WTC11 (cell line): ENCODE measurements at regions not wholly inside any gene's neighbourhood (a gene's known extent, or its start where the extent isn't known, plus 50 kb on each side); places are given as distances from the start of the nearest gene placed in this dataset.
"Not testable (repeated sequence)": the region's sequence is repeated elsewhere in the genome, so short reads cannot be mapped to it uniquely, and the experiment has no call there.

ENCODE experiments used
- ATAC-seq: fragments of 200-7000 bp; cut with Tn5 transposase; 2 replicates; pipeline ENCODE4 v1.10.0; 2021; ENCODE audit warnings: mild to moderate bottlenecking, moderate library complexity
- CTCF ChIA-PET: fragments of 300-600 bp; sonication (Branson Sonifier 250); formaldehyde crosslinking; loops from one replicate; lab custom pipeline; 2021; ENCODE audit warnings: antibody characterized with exemption; lab: Charles Lee
- POLR2A ChIA-PET: fragments of 350-600 bp; sonication (Branson Sonifier 250); formaldehyde crosslinking; loops from one replicate; lab custom pipeline; 2021; ENCODE audit warnings: antibody characterized with exemption; lab: Charles Lee
- DNase-seq: peaks from one replicate; pipeline ENCODE4 v3.0.0; 2021; ENCODE audit warnings: low spot score
- H3K27ac Mint-ChIP-seq: 2 replicates; pipeline ENCODE4 v1.8.0; 2021; ENCODE audit warnings: mixed read lengths
- H3K27me3 Mint-ChIP-seq: 2 replicates; pipeline ENCODE4 v1.8.0; 2021; ENCODE audit warnings: low read depth, mild to moderate bottlenecking, moderate library complexity, mixed read lengths
- H3K36me3 Mint-ChIP-seq: 2 replicates; pipeline ENCODE4 v1.8.0; 2021; ENCODE audit warnings: mixed read lengths
- H3K4me1 Mint-ChIP-seq: 2 replicates; pipeline ENCODE4 v1.8.0; 2022; ENCODE audit warnings: mixed read lengths
- H3K4me3 Mint-ChIP-seq: 2 replicates; pipeline ENCODE4 v1.8.0; 2021; ENCODE audit warnings: mild to moderate bottlenecking, moderate library complexity, mixed read lengths
- H3K9me3 Mint-ChIP-seq: 2 replicates; pipeline ENCODE4 v1.8.0; 2021; ENCODE audit warnings: mixed read lengths
- ELF4 ChIP-seq: sonication (generic); formaldehyde crosslinking; IDR thresholded peaks from 2 replicates; pipeline ENCODE4 v1.8.1; 2022; ENCODE audit warnings: low read depth, mild to moderate bottlenecking, moderate library complexity, missing genetic modification reagents
- ETV6 ChIP-seq: sonication (generic); formaldehyde crosslinking; IDR thresholded peaks from 2 replicates; pipeline ENCODE4 v1.8.1; 2022; ENCODE audit warnings: mild to moderate bottlenecking, missing genetic modification reagents
- GRHL2 ChIP-seq: fragments of 250-450 bp; sonication (Bioruptor Pico); IDR thresholded peaks from 2 replicates; pipeline ENCODE4 v1.8.0; 2022; ENCODE audit warnings: mild to moderate bottlenecking, moderate library complexity; ENCODE audit not compliant: insufficient replicate concordance, severe bottlenecking
- IRF2 ChIP-seq: sonication (generic); formaldehyde crosslinking; IDR thresholded peaks from 2 replicates; pipeline ENCODE4 v1.8.0; 2022; ENCODE audit warnings: low read depth, missing genetic modification reagents, borderline replicate concordance
- JUN ChIP-seq: sonication (generic); formaldehyde crosslinking; IDR thresholded peaks from 2 replicates; pipeline ENCODE4 v1.8.0; 2023; ENCODE audit warnings: mild to moderate bottlenecking, missing genetic modification reagents
- NR2C2 ChIP-seq: sonication (generic); formaldehyde crosslinking; IDR thresholded peaks from 2 replicates; pipeline ENCODE4 v1.8.0; 2022; ENCODE audit warnings: mild to moderate bottlenecking, missing genetic modification reagents
- PRRX2 ChIP-seq: fragments of 250-450 bp; sonication (Bioruptor Pico); IDR thresholded peaks from 2 replicates; pipeline ENCODE4 v1.8.0; 2021; ENCODE audit warnings: mild to moderate bottlenecking
- SMAD3 ChIP-seq: sonication (generic); formaldehyde crosslinking; IDR thresholded peaks from 2 replicates; pipeline ENCODE4 v1.8.0; 2022; ENCODE audit warnings: missing genetic modification reagents, mild to moderate bottlenecking, borderline replicate concordance
- TP53 ChIP-seq: sonication (generic); formaldehyde crosslinking; IDR thresholded peaks from 2 replicates; pipeline ENCODE4 v1.8.1; 2023; ENCODE audit warnings: mild to moderate bottlenecking, missing genetic modification reagents
- USF1 ChIP-seq: sonication (generic); formaldehyde crosslinking; IDR thresholded peaks from 2 replicates; pipeline ENCODE4 v1.8.0; 2022; ENCODE audit warnings: mild to moderate bottlenecking, missing genetic modification reagents
- USF2 ChIP-seq: sonication (generic); formaldehyde crosslinking; IDR thresholded peaks from 2 replicates; pipeline ENCODE4 v1.8.1; 2023; ENCODE audit warnings: mild to moderate bottlenecking, missing genetic modification reagents, moderate library complexity
- ZNF121 ChIP-seq: sonication (generic); formaldehyde crosslinking; IDR thresholded peaks from 2 replicates; pipeline ENCODE4 v1.8.0; 2023; ENCODE audit warnings: missing genetic modification reagents
- ZNF138 ChIP-seq: sonication (generic); formaldehyde crosslinking; conservative IDR thresholded peaks from 2 replicates; pipeline ENCODE4 v1.8.1; 2022; ENCODE audit warnings: mild to moderate bottlenecking, moderate library complexity, missing genetic modification reagents
- ZNF219 ChIP-seq: sonication (generic); formaldehyde crosslinking; IDR thresholded peaks from 2 replicates; pipeline ENCODE4 v1.8.0; 2023; ENCODE audit warnings: missing genetic modification reagents, mild to moderate bottlenecking, borderline replicate concordance
- ZNF317 ChIP-seq: sonication (generic); formaldehyde crosslinking; IDR thresholded peaks from 2 replicates; pipeline ENCODE4 v1.8.1; 2023; ENCODE audit warnings: low read depth, mild to moderate bottlenecking, moderate library complexity, missing genetic modification reagents, borderline replicate concordance
- ZNF425 ChIP-seq: fragments of 250-450 bp; sonication (Bioruptor Pico); conservative IDR thresholded peaks from 2 replicates; pipeline ENCODE4 v1.9.0; 2021; ENCODE audit warnings: mild to moderate bottlenecking
- ZSCAN18 ChIP-seq: fragments of 250-450 bp; sonication (Bioruptor Pico); IDR thresholded peaks from 2 replicates; pipeline ENCODE4 v2.1.2; 2022; ENCODE audit warnings: mild to moderate bottlenecking, moderate library complexity
- TF ChIP-seq, protein P1 (sequence below): sonication (generic); formaldehyde crosslinking; IDR thresholded peaks from 2 replicates; pipeline ENCODE4 v1.8.0; 2022; ENCODE audit warnings: mild to moderate bottlenecking, missing genetic modification reagents
- TF ChIP-seq, protein P2 (sequence below): fragments of 250-450 bp; sonication (Bioruptor Pico); IDR thresholded peaks from 2 replicates; pipeline ENCODE4 v1.9.0; 2021; ENCODE audit warnings: moderate library complexity, mild to moderate bottlenecking, inconsistent platforms, borderline replicate concordance

DNA sequence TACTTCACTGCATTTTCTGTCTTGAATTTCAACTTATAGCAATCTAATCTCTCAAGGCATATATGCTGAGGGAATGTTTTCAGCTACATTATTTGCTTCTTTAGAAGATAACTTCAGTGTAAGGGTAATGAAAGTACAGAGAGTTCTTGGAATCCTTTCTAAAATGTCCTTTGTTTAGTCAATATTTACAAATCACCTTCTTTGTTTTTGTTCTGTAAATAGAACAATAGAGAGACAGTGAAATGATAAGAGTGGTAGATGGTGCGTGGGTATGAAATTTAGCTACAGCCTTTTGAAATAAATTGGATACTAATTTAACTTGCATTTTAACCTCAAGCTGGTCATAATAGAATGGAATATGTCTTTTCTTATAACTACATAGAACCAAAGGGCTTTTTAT, 171.1 kb upstream of the MARCKS start:
- Mint-ChIP-seq H3K27me3 (no peaks in the 10 kb centered on the region; the same call in 1 of the 2 replicates), H3K9me3 (no peaks in the 10 kb centered on the region), H3K36me3 (no peaks in the 10 kb centered on the region), H3K27ac (no peak overlapping the region), H3K4me1 (peaks cover 12% of the 10 kb centered on the region), H3K4me3 (no peak overlapping the region)
- CTCF ChIA-PET: no interaction called here
- DNase-seq (no peak), ATAC-seq (no peak)
- POLR2A ChIA-PET: no interaction called here
- no peak for TF ChIP-seq IRF2 (CRISPR knock-in tag)
- TF ChIP-seq GRHL2: no peak
- no peak for TF ChIP-seq ZSCAN18

DNA sequence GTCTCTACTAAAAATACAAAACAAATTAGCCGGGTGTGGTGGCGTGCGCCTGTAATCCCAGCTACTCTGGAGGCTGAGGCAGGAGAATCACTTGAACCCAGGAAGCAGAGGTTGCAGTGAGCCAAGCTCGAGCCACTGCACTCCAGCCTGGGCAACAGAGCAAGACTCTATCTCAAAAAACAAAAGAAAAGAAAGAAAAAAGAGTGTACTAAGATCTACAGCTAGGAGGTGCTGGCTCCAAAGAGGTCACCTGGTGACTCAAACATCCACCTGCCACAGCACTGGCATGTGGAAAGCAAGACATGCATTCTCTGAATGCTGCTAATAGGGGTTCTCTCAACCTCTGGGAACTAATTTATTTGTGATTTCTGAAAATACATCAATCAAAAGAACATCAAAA, 167.5 kb upstream of the MARCKS start:
- ATAC-seq, H3K27me3 Mint-ChIP-seq, H3K36me3 Mint-ChIP-seq, DNase-seq, CTCF ChIA-PET, H3K27ac Mint-ChIP-seq, H3K9me3 Mint-ChIP-seq, H3K4me1 Mint-ChIP-seq, H3K4me3 Mint-ChIP-seq: not testable (repeated sequence)
- TF ChIP-seq ZNF121: peak; percentile 82
- POLR2A ChIA-PET: interaction anchor here (0.6 kb wide), 1 partner anchor 520 kb away, joined by 3 read pairs; no protein-coding TSS in a partner anchor

- no peak overlapping the region for H3K4me3 Mint-ChIP-seq
- CTCF ChIA-PET: no interaction called here
Measured at GRCh38 chr6:113690281-113691259, 166.6 kb upstream of the MARCKS start.

GRCh38 chr6:113691260-113691656, 165.9 kb upstream of the MARCKS start:
- no peak overlapping the region for H3K27ac Mint-ChIP-seq
- no peak for TF ChIP-seq JUN (CRISPR knock-in tag)
- no peak for TF ChIP-seq USF2 (CRISPR knock-in tag)
- no peak for TF ChIP-seq ZNF317 (CRISPR knock-in tag)
- no peak for TF ChIP-seq GRHL2
- TF ChIP-seq ETV6 (CRISPR knock-in tag): no peak
- TF ChIP-seq TP53 (CRISPR knock-in tag): no peak
- TF ChIP-seq ELF4 (CRISPR knock-in tag): no peak
- TF ChIP-seq, protein P1, sequence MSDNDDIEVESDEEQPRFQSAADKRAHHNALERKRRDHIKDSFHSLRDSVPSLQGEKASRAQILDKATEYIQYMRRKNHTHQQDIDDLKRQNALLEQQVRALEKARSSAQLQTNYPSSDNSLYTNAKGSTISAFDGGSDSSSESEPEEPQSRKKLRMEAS (CRISPR knock-in tag): no peak
- no peak for TF ChIP-seq ZNF425 (CRISPR knock-in tag)
- no peak for TF ChIP-seq ZNF219 (CRISPR knock-in tag)
- TF ChIP-seq, protein P2, sequence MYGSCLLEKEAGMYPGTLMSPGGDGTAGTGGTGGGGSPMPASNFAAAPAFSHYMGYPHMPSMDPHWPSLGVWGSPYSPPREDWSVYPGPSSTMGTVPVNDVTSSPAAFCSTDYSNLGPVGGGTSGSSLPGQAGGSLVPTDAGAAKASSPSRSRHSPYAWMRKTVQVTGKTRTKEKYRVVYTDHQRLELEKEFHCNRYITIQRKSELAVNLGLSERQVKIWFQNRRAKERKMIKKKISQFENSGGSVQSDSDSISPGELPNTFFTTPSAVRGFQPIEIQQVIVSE (CRISPR knock-in tag): no peak

More at GRCh38 chr6:113690281-113691259, 166.6 kb upstream of the MARCKS start:
- Mint-ChIP-seq H3K27me3 (no peaks in the 10 kb centered on the region; the same call in 1 of the 2 replicates), H3K4me1 (no peaks in the 10 kb centered on the region), H3K36me3 (no peaks in the 10 kb centered on the region), H3K9me3 (no peaks in the 10 kb centered on the region), H3K27ac (no peak overlapping the region)
- no peak for DNase-seq
- POLR2A ChIA-PET: interaction anchor here (0.6 kb wide), 1 partner anchor 521 kb away, joined by 3 read pairs; no protein-coding TSS in a partner anchor
- no peak for TF ChIP-seq ZNF138
- TF ChIP-seq SMAD3: no peak
- TF ChIP-seq USF1 (CRISPR knock-in tag): no peak
- TF ChIP-seq PRRX2 (CRISPR knock-in tag): no peak
- no peak for TF ChIP-seq USF2 (CRISPR knock-in tag)
- no peak for TF ChIP-seq NR2C2
- TF ChIP-seq, all 79 proteins: peak for 0
- ATAC-seq: no peak

More at GRCh38 chr6:113691260-113691656, 165.9 kb upstream of the MARCKS start:
- Mint-ChIP-seq H3K9me3 (no peaks in the 10 kb centered on the region), H3K4me1 (no peaks in the 10 kb centered on the region), H3K36me3 (no peaks in the 10 kb centered on the region), H3K4me3 (no peak overlapping the region), H3K27me3 (no peaks in the 10 kb centered on the region; the same call in 1 of the 2 replicates)
- DNase-seq (no peak), ATAC-seq (no peak)
- ChIA-PET CTCF (no interaction called here), POLR2A (no interaction called here)
